ENCODE measurements at regions not wholly inside any gene's neighbourhood (a gene's known extent, or its start where the extent isn't known, plus 50 kb on each side); places are given as distances from the start of the nearest gene placed in this dataset.

DNA sequence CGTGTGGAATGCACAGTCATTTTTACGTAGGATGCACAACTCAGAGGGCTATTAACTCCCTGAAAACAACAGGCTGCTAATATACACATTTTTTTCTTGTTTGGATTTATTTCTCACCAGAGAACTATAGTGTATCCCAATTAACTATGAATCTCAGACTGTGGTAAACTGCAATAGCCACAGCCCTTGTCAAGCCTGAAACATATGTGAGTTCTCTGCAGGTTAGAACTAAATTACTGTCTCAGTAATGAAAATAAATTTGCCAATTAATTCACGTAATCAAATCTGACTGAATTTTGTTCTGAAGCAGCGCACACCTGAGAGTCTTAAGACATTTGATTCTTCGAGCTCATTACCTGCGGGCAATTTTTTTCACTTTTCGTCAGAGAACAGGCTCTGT is 318.6 kb downstream of the PMP22 start:
- DNase-seq (ENCODE audit: low spot score), result no peak

DNA sequence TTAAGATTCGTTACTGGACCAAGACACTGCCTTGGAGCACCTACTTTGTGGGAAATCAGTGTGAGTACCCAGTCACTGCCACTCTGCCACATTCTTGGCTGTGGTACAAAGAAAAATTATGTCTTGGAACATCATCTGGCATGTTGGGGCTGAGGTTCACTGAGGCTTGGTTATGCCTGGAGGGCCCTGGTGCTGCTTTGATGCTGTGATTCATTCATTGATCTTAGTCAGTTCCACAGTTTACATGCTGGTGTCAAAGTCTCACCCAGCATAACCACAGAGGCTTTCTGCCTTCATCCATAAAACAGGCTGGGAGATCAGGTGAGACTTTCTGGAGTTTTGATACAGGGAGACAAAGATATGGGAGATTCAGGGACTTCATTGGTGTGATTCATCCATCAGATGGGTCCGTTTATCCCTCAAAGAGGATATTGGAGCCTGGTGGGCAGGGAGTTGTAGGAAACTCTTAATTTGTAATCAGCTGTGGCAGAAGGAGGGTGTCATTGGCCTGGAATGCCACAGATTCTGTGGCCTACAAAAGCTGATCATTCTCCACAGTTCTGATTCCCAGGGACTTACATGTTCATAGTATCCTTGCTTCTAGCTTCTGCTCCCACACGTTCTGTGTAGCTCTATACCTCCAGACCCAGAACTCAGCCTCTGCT is 322.5 kb downstream of the PMP22 start:
- peak; percentile 15 for DNase-seq (ENCODE audit: low spot score)

DNA sequence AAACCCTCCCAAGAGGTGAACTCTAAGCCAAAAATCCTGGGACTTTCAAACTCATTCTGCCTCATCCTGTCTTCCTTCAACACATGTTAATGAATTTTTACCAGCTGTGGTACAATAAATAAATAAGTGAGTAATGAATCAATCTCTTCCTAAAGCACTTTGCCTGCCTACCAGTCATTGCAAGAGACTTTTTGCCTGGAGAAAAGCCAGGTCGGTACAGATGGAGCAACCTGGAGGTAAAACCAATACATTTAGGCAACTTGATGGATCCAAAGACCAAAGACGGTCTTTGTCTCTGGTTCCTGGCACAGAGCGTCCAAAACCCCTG is 324.2 kb downstream of the PMP22 start:
- no peak for DNase-seq (ENCODE audit: low spot score)

DNA sequence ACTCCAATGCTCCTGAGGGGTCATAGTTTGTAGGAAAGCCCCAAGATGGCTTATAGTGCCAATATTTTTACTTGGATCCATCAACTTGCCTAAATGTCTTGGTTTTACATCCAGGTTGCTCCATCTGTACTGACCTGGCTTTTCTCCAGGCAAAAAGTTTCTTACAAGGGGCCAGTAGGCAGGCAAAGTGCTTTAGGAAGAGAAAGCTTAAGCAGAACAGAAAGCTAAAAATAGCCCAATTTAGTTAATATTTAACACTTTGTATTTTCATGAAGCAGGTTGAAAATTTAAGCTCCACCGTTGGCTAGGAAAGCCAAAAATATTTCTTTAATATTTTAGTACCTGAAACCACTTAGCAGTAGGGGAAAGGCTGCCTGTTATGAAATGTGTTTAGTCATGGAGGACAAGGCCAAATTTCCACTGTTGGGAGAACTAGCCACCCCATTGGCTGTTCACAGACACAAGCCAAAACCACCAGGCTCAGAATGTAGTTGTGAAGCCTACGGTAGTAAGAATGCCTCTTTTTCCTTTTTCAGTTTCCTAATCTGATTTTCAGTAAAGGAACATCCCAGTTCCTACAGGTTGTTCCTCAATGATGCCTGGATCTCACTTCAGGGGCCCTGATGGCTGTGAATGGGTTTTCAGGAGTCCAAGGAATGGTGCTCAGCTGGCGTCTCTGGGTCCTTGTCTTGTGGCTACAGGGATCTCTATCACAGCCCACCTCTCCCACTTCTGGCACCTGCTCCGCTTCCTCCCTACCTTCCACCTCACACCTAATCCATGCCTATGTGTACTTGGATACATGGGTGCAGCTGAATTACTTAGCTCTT is 324.8 kb downstream of the PMP22 start:
- DNase-seq (ENCODE audit: low spot score), result peak; percentile 27

DNA sequence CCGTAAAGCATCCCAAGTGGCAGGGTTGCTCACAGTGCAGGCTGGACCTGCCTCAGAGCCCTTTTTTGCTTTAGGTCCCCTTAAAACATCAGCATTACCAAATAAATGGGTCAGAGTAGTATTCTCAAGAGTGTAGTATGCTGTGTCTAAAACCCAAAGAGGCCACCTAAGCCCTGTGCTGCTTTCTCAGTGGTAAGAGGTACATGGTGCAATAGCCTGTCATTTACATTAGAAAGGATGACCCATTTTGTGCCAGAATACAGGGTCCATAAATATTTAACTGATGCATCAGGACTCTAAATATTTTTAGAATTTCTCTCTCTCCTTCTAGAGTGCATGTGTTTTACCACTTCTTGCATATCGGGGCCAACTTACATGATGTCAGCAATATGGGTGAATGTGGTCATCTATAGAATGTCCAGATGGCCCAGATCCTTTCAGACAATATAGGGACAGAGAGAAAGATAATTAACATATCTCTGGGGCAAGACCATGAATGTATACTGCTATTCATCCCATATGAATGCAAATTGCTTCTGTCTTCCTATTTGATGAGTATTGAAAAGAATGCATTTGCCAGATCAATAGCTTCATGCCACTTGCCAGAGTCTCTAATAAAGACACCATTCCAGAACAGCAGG is 329.2 kb downstream of the PMP22 start:
- DNase-seq (ENCODE audit: low spot score), result no peak

DNA sequence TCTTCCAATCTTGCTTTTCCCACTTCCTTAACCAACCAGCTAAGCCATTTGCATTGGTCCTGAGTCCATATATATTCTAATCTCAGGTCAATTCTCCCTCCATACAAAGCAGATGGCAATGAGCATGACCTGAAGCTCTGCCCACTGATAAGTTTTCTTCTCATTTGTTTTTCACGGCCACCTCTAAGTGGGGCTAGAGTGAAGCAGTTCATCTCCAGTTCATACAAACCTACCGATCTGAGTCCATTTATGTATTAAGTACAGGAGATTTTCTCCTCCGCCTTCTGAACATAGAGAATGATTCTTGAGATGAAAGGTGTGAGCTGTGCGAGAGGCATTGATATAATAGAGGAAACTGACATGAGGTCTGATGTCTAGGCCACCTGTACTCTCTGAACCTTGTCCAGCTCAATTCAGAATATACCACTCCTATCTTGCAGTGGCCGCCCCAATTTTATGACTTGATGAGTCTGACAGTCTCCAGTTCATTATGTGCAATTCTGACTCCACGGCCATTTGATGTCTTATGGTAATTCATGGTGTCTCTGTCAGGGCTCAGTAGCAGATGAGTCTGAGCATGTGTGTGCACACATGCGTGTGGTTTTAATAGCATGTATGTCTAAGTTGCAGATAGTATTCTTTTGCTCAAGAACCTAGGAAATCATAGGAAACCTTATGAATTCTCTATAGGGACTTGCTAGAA is 329.8 kb downstream of the PMP22 start:
- DNase-seq (ENCODE audit: low spot score), result no peak

DNA sequence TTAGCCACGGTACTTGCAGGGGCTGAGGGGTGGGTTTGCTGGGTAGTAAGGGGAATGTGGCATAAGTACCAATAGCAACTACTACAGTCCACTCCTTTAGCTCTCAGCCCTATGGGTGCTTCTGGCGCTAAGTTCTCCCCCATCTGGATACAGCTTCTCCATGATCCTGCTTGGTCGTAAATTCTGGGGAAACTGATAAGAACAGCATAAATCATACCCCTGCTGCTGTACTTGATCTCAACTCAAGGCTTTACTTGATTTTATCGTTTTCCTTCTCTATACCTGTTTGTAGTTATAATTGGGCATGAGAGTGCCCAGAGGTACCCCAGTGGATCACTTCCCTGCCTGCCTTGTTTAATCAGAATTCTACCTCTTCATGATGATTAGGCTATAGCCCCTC is 331.4 kb downstream of the PMP22 start:
- no peak for DNase-seq (ENCODE audit: low spot score)

DNA sequence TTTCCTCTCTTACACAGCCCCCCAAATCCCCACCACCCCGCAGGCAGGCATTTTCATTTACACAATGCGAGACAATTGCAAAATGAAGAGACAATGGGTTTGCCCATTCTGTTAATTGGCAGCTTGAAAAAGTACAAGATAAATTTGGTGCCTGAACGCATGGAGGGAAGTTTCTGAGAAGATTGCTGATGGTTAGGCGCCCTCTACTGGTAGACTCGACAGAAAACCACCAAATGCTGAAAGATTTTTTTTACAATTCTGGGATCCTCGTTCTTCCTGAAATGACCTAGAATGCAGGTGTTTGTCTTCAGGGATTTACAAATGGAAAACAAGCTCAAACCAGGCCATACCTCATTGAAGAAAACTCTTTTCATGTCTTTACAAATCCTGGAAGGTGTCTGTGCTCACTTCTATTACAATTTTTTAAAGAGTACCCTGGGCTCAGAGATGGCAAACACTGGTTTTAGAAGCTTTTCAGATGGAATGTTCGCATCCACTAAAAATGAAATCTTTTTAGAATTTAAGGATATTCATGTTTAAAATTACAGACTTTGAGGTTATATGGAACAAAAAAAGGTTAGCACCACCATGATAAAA is 338.5 kb downstream of the PMP22 start:
- DNase-seq (ENCODE audit: low spot score), result peak; percentile 75

DNA sequence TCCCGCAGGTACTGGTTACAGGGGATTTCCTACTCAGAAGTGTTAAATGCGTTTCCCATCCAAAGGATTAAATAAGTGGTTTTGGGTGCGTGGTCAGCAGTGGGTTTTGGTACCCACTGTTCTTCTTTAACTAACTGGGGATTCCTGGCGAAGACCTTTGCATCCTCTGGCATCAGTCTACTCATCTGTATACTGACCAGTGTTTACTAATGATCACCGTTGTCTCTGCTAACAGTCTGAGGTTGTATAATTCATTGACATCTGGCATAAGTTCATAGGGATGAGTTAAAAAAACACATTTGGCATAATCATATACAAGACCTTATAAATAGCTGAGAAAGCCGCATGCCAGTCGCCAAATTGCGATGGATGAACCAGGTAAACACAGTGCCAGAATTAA is 339.1 kb downstream of the PMP22 start:
- no peak for DNase-seq (ENCODE audit: low spot score)

DNA sequence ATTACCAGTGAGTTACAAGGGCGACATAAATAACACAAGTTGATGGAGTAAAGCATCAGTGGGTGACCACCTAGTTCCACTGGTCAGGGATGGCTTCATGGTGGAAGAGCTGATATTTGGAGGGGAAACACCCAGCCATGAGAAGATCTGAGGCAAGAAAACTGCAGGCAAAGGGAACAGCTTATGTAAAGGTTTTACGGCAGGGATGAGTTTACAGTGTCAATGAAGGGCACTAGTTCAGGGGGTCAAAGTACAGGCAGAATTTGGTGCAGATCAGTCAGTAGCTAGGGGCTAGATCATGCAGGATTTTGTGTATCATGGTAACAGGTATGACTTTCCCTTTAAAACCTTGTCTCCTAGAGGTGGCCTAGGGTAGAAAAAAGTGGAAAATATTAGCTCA is 339.6 kb downstream of the PMP22 start:
- DNase-seq (ENCODE audit: low spot score), result no peak

DNA sequence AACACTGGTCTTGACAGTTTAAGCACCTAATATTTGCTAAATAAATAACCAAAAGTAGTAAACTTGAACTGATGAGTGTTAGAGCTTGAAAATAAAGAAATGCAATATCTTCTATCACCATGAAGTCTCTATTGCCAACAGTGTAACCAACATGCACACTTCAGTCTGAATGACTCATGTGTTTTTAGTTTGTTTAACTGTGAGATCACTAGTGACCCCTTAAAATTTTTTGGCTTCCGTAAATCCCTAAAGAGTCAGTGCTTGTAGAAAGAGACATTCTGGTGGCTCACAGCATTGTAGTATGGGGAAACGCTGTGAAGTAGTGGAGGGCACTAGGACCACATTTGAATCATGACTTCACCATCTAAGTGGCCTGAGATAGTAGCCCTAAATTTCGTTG is 341.1 kb downstream of the PMP22 start:
- DNase-seq (ENCODE audit: low spot score), result no peak

DNA sequence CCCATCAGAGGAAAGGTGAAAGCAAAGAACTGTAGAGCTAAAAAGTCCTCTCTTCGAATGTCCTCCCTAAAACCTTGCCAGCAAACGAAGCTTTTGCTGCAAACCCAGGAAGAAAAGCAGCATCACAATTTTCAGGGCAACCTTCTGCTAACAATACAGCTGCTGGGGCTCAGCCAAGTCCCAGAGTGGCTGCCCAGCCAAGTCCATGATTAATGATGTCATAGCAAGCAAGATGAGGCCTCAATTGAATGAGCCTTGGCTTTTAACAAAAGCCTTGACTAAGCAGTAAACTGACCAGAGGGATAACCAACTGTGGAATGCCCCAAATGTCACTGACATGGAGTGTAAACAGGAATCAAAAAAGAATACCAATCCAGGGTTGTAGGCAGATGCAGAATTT is 342.7 kb downstream of the PMP22 start:
- no peak for DNase-seq (ENCODE audit: low spot score)

DNA sequence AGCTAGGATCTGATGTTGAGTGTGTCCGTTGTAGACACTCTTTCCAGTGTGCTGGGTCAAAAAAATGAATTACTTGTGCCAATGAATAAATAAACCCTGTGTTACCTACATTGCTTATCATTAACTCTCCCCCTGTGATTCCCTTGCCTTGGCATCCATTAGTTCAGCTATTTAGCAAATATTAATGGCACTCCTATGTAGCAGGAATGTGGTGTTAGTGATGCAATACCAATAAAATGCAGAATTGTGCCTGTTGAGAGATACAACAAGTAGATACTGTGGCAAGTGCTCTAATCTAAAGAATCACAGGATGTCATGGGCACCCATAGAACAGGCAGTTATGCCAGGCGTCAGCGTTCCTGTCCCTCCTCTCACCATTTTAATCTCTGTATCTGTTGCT is 343.2 kb downstream of the PMP22 start:
- no peak for DNase-seq (ENCODE audit: low spot score)

DNA sequence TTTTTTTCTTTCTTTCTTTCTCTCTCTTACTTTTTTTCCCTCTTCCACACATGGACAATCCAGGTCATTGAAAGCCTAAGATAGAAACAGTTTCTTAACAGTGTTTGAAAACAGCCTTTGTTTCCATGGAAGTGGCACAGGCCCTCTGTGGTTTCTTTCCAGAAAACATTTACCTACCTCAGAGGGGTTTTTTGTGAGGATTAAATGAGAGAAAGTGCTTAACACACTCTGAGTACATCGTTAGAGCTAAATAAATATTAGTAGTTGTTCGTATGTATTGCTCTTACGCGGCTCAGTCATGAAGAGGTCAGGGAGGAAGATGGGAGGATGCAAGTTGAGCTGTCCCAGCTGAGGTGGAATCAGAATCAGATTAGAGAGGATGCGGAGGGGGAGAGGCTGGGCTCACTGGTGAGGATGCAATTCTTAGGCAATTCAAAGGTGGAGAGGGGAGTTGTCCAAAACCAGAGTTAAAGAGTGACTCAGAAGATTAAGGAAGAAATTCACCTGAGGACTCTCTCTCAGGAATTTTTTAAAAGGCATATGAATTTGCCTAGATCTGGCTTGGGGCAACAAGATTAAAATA is 345.4 kb downstream of the PMP22 start:
- DNase-seq (ENCODE audit: low spot score), result no peak

DNA sequence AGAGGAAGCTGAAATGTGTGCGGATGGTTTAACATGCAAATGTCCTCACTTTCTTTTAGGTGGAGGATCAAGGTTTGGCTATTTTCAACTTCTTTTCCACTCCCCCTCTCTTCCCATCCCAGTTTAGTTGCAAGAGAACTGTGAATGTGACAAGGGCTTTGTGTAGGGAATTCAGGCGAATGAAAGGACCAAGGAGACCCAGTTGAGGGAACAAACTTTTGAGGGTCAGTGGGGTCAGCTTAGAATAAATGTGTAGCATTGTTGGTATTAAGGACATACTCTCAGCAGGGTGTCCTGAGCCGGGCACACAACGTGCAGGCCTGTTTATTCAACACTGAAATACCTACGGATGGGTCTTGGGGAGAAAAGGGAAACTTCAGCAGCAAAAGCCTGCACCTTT is 346.0 kb downstream of the PMP22 start:
- no peak for DNase-seq (ENCODE audit: low spot score)

DNA sequence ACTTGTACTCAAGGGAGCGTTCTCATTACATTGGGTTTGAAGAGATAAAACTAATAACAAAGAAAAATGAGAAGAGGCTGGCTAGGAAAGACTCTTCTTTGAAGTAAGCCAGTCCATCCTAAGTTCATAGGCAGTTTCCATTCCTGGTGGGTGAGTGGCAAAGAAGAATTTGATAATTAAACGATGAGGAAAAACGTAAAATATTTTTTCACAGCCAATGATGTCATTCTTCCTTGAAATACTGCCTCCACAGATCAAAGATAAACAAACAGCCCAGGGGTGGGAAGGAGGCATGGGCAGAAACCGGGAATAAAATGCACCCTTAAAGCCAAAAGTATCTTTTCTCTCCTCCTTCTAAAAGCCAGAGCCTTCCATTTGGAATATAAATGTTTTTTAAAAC is 346.6 kb downstream of the PMP22 start:
- no peak for DNase-seq (ENCODE audit: low spot score)

DNA sequence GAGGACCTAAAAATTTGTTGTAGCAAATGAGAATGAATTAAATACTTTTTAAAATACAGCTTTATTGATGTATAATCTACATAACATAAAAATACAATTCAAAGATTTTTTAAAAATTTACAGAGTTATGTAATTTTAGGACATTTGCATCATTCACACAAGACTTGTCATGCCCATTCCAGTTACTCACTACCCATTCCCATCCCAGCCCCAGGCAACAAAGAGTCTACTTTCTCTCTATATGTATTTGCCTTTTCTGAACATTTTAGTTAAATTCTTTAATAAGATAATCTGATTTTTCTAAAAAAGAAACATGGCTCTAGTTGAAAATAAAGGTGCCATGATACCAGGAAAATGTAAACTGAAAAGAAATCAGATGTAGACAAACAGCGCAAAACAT is 354.2 kb downstream of the PMP22 start:
- DNase-seq (ENCODE audit: low spot score), result no peak

DNA sequence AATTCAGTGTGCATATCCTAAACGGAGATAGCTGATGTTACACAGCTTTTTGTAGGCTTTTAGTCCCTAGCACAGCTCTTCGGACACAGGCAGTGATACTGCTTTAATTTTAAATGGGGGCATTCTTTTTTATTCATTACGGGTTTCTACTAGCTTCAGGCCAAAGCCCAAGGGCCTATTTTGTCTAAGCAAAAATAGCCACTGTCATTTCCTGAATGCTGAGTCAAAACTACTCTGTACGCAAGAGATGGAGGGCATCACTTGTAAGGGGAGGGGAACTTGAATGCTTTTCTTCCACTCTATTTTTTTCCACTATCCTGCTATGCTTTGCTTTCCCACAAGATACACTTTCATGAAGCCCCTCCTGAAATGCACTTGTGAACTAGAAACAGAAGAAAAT is 360.7 kb downstream of the PMP22 start:
- no peak for DNase-seq (ENCODE audit: low spot score)

DNA sequence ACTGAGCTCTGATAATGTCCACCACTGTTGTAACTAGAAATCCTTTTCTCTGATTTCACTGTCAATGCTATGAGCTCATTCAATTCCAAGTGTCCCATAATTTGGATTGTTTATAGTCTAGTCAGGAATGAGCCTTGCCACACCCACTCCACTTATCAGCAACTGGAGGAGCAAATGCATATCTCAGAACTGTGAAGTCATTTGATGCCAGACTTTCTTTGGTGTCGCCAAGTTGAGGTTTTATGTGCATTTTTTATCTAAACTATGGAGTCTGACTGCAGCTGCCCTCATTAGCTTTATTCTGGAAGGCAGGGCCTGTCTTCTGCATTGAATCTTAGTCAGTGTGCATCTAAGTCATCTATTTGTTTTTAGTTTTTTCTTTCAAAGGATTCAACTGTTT is 361.3 kb downstream of the PMP22 start:
- DNase-seq (ENCODE audit: low spot score), result no peak

DNA sequence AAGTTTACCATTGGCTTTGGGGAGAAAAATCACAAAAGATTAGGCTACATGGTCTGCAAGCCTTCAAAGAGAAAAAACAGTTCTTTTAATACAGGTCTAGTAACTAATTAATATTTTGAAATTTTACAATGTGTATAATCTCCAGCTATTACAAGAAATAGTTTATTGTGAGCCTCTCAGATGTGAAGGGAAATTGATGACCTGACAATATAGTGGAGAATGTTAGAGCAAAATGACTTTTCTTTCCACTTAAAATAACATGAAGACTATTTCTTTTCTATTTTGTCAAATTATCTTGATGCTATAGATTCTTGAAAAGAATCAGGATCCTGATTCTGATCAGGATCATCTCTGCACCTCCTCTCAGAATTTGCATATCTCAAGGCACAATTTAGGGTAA is 362.3 kb downstream of the PMP22 start:
- DNase-seq (ENCODE audit: low spot score), result no peak

DNA sequence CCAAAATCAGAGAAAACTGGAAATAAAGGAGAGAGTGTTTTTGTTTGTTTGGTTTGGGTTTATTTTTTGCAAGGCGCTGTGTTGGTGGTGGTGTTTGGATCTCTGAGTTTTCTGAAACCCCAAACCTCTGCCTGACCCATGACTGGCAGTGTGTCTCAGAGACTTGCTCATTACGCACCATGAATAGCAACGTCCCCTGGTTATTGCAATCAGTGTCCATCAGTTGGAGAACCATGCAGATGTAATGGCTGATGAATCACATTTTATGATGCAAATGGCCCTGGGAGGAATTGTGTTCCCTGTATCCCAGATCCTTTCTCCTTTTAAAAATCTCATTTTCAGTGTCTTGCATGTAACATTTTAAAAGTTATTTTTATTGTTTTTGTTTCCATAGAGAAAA is 362.8 kb downstream of the PMP22 start:
- DNase-seq (ENCODE audit: low spot score), result no peak

DNA sequence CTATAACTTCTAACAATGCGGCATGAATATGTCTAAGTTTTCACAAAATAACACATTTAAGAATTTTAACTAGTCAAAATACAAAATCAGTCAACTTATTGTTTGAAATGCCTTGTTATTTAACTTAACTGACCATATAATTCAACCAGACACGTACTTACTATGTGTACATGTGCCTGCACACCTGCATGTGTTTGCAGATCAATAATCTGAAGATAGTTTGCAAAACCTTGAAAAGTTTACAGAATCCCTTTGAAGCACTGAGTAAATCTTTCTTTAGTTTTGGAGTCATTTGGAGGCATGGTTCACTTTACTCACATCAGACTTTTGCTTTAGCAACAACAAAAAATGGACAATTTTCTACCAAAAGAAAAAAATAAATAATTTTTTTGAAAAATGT is 363.8 kb downstream of the PMP22 start:
- DNase-seq (ENCODE audit: low spot score), result no peak

Data from AG08395 (cell line).